ENCODE measurements at regions not wholly inside any gene's neighbourhood (a gene's known extent, or its start where the extent isn't known, plus 50 kb on each side); places are given as distances from the start of the nearest gene placed in this dataset.

GRCh38 chr4:57658188-57658587, 548.0 kb upstream of the IGFBP7 start:
- no peak overlapping the region for H3K27ac ChIP-seq (ENCODE audit: low read depth, low read length)
- H3K9ac ChIP-seq (ENCODE audit: low read depth in 1 of 3, low read length in 3 of 3) = no peak overlapping the region
- H3K36me3 ChIP-seq (ENCODE audit: control insufficient read depth in 3 of 3, insufficient read depth in 3 of 3, low read length in 3 of 3) = no peaks in the 10 kb centered on the region
- no peaks in the 10 kb centered on the region for H3K27me3 ChIP-seq (ENCODE audit: control insufficient read depth in 3 of 3, insufficient read depth in 3 of 3, low read length in 3 of 3)
- no peaks in the 10 kb centered on the region for H3K4me1 ChIP-seq (ENCODE audit: control insufficient read depth in 3 of 3, insufficient read depth in 3 of 3, low read length in 3 of 3)
- no peak overlapping the region for H3K4me3 ChIP-seq (ENCODE audit: low read length in 3 of 3)
- no peaks in the 10 kb centered on the region for H3K9me3 ChIP-seq (ENCODE audit: control insufficient read depth in 3 of 3, low read length in 3 of 3)

GRCh38 chr4:57655342-57655741, 545.2 kb upstream of the IGFBP7 start:
- no peaks in the 10 kb centered on the region for H3K27me3 ChIP-seq (ENCODE audit: control insufficient read depth in 3 of 3, insufficient read depth in 3 of 3, low read length in 3 of 3)
- no peak overlapping the region for H3K4me3 ChIP-seq (ENCODE audit: low read length in 3 of 3)
- H3K9me3 ChIP-seq (ENCODE audit: control insufficient read depth in 3 of 3, low read length in 3 of 3) = no peaks in the 10 kb centered on the region
- no peak overlapping the region for H3K9ac ChIP-seq (ENCODE audit: low read depth in 1 of 3, low read length in 3 of 3)
- H3K27ac ChIP-seq (ENCODE audit: low read depth, low read length) = no peak overlapping the region
- H3K4me1 ChIP-seq (ENCODE audit: control insufficient read depth in 3 of 3, insufficient read depth in 3 of 3, low read length in 3 of 3) = no peaks in the 10 kb centered on the region
- no peaks in the 10 kb centered on the region for H3K36me3 ChIP-seq (ENCODE audit: control insufficient read depth in 3 of 3, insufficient read depth in 3 of 3, low read length in 3 of 3)

- Histone ChIP-seq H3K9ac (ENCODE audit: low read depth in 1 of 3, low read length in 3 of 3) (no peak overlapping the region), H3K9me3 (ENCODE audit: control insufficient read depth in 3 of 3, low read length in 3 of 3) (no peaks in the 10 kb centered on the region), H3K36me3 (ENCODE audit: control insufficient read depth in 3 of 3, insufficient read depth in 3 of 3, low read length in 3 of 3) (no peaks in the 10 kb centered on the region), H3K4me1 (ENCODE audit: control insufficient read depth in 3 of 3, insufficient read depth in 3 of 3, low read length in 3 of 3) (no peaks in the 10 kb centered on the region), H3K27me3 (ENCODE audit: control insufficient read depth in 3 of 3, insufficient read depth in 3 of 3, low read length in 3 of 3) (no peaks in the 10 kb centered on the region), H3K27ac (ENCODE audit: low read depth, low read length) (no peak overlapping the region), H3K4me3 (ENCODE audit: low read length in 3 of 3) (no peak overlapping the region)
These were observed 542.6 kb upstream of the IGFBP7 start for GRCh38 chr4:57652779-57653178.

GRCh38 chr4:57640391-57641100, 530.4 kb upstream of the IGFBP7 start:
- Histone ChIP-seq H3K36me3 (ENCODE audit: control insufficient read depth in 3 of 3, insufficient read depth in 3 of 3, low read length in 3 of 3) (no peaks in the 10 kb centered on the region), H3K9ac (ENCODE audit: low read depth in 1 of 3, low read length in 3 of 3) (no peak overlapping the region), H3K27ac (ENCODE audit: low read depth, low read length) (no peak overlapping the region), H3K4me1 (ENCODE audit: control insufficient read depth in 3 of 3, insufficient read depth in 3 of 3, low read length in 3 of 3) (no peaks in the 10 kb centered on the region), H3K27me3 (ENCODE audit: control insufficient read depth in 3 of 3, insufficient read depth in 3 of 3, low read length in 3 of 3) (no peaks in the 10 kb centered on the region), H3K9me3 (ENCODE audit: control insufficient read depth in 3 of 3, low read length in 3 of 3) (no peaks in the 10 kb centered on the region), H3K4me3 (ENCODE audit: low read length in 3 of 3) (no peak overlapping the region)

GRCh38 chr4:57639561-57640382, 529.6 kb upstream of the IGFBP7 start:
- Histone ChIP-seq H3K9ac (ENCODE audit: low read depth in 1 of 3, low read length in 3 of 3) (no peak overlapping the region), H3K36me3 (ENCODE audit: control insufficient read depth in 3 of 3, insufficient read depth in 3 of 3, low read length in 3 of 3) (no peaks in the 10 kb centered on the region), H3K4me3 (ENCODE audit: low read length in 3 of 3) (no peak overlapping the region), H3K27me3 (ENCODE audit: control insufficient read depth in 3 of 3, insufficient read depth in 3 of 3, low read length in 3 of 3) (no peaks in the 10 kb centered on the region), H3K4me1 (ENCODE audit: control insufficient read depth in 3 of 3, insufficient read depth in 3 of 3, low read length in 3 of 3) (no peaks in the 10 kb centered on the region), H3K9me3 (ENCODE audit: control insufficient read depth in 3 of 3, low read length in 3 of 3) (no peaks in the 10 kb centered on the region), H3K27ac (ENCODE audit: low read depth, low read length) (no peak overlapping the region)

GRCh38 chr4:57635910-57636309, 525.7 kb upstream of the IGFBP7 start:
- H3K4me1 ChIP-seq (ENCODE audit: control insufficient read depth in 3 of 3, insufficient read depth in 3 of 3, low read length in 3 of 3) = no peaks in the 10 kb centered on the region
- no peak overlapping the region for H3K4me3 ChIP-seq (ENCODE audit: low read length in 3 of 3)
- H3K27me3 ChIP-seq (ENCODE audit: control insufficient read depth in 3 of 3, insufficient read depth in 3 of 3, low read length in 3 of 3) = no peaks in the 10 kb centered on the region
- no peak overlapping the region for H3K9ac ChIP-seq (ENCODE audit: low read depth in 1 of 3, low read length in 3 of 3)
- no peaks in the 10 kb centered on the region for H3K36me3 ChIP-seq (ENCODE audit: control insufficient read depth in 3 of 3, insufficient read depth in 3 of 3, low read length in 3 of 3)
- H3K27ac ChIP-seq (ENCODE audit: low read depth, low read length) = no peak overlapping the region
- H3K9me3 ChIP-seq (ENCODE audit: control insufficient read depth in 3 of 3, low read length in 3 of 3) = no peaks in the 10 kb centered on the region

GRCh38 chr4:57633212-57633859, 523.2 kb upstream of the IGFBP7 start:
- no peaks in the 10 kb centered on the region for H3K27me3 ChIP-seq (ENCODE audit: control insufficient read depth in 3 of 3, insufficient read depth in 3 of 3, low read length in 3 of 3)

GRCh38 chr4:57632564-57632963, 522.4 kb upstream of the IGFBP7 start:
- Histone ChIP-seq H3K9me3 (ENCODE audit: control insufficient read depth in 3 of 3, low read length in 3 of 3) (no peaks in the 10 kb centered on the region), H3K9ac (ENCODE audit: low read depth in 1 of 3, low read length in 3 of 3) (no peak overlapping the region), H3K36me3 (ENCODE audit: control insufficient read depth in 3 of 3, insufficient read depth in 3 of 3, low read length in 3 of 3) (no peaks in the 10 kb centered on the region), H3K4me3 (ENCODE audit: low read length in 3 of 3) (no peak overlapping the region), H3K27me3 (ENCODE audit: control insufficient read depth in 3 of 3, insufficient read depth in 3 of 3, low read length in 3 of 3) (no peaks in the 10 kb centered on the region), H3K27ac (ENCODE audit: low read depth, low read length) (no peak overlapping the region), H3K4me1 (ENCODE audit: control insufficient read depth in 3 of 3, insufficient read depth in 3 of 3, low read length in 3 of 3) (no peaks in the 10 kb centered on the region)

More at GRCh38 chr4:57633212-57633859, 523.2 kb upstream of the IGFBP7 start:
- Histone ChIP-seq H3K36me3 (ENCODE audit: control insufficient read depth in 3 of 3, insufficient read depth in 3 of 3, low read length in 3 of 3) (no peaks in the 10 kb centered on the region), H3K4me1 (ENCODE audit: control insufficient read depth in 3 of 3, insufficient read depth in 3 of 3, low read length in 3 of 3) (no peaks in the 10 kb centered on the region), H3K4me3 (ENCODE audit: low read length in 3 of 3) (no peak overlapping the region), H3K9ac (ENCODE audit: low read depth in 1 of 3, low read length in 3 of 3) (no peak overlapping the region), H3K9me3 (ENCODE audit: control insufficient read depth in 3 of 3, low read length in 3 of 3) (no peaks in the 10 kb centered on the region), H3K27ac (ENCODE audit: low read depth, low read length) (no peak overlapping the region)

- H3K4me1 ChIP-seq (ENCODE audit: control insufficient read depth in 3 of 3, insufficient read depth in 3 of 3, low read length in 3 of 3) = no peaks in the 10 kb centered on the region
- H3K9me3 ChIP-seq (ENCODE audit: control insufficient read depth in 3 of 3, low read length in 3 of 3) = peaks cover 0 to 3% (median 0%) of the 10 kb centered on the region in 3 donors
- no peaks in the 10 kb centered on the region for H3K36me3 ChIP-seq (ENCODE audit: control insufficient read depth in 3 of 3, insufficient read depth in 3 of 3, low read length in 3 of 3)
- no peak overlapping the region for H3K4me3 ChIP-seq (ENCODE audit: low read length in 3 of 3)
- H3K9ac ChIP-seq (ENCODE audit: low read depth in 1 of 3, low read length in 3 of 3) = no peak overlapping the region
- no peaks in the 10 kb centered on the region for H3K27me3 ChIP-seq (ENCODE audit: control insufficient read depth in 3 of 3, insufficient read depth in 3 of 3, low read length in 3 of 3)
- no peak overlapping the region for H3K27ac ChIP-seq (ENCODE audit: low read depth, low read length)
These were observed 521.0 kb upstream of the IGFBP7 start for GRCh38 chr4:57631147-57631546.

- H3K36me3 ChIP-seq (ENCODE audit: control insufficient read depth in 3 of 3, insufficient read depth in 3 of 3, low read length in 3 of 3) = no peaks in the 10 kb centered on the region
- H3K27me3 ChIP-seq (ENCODE audit: control insufficient read depth in 3 of 3, insufficient read depth in 3 of 3, low read length in 3 of 3) = no peaks in the 10 kb centered on the region
- H3K4me1 ChIP-seq (ENCODE audit: control insufficient read depth in 3 of 3, insufficient read depth in 3 of 3, low read length in 3 of 3) = no peaks in the 10 kb centered on the region
- peaks cover 0 to 3% (median 2%) of the 10 kb centered on the region in 3 donors for H3K9me3 ChIP-seq (ENCODE audit: control insufficient read depth in 3 of 3, low read length in 3 of 3)
- no peak overlapping the region for H3K9ac ChIP-seq (ENCODE audit: low read depth in 1 of 3, low read length in 3 of 3)
- no peak overlapping the region for H3K4me3 ChIP-seq (ENCODE audit: low read length in 3 of 3)
- no peak overlapping the region for H3K27ac ChIP-seq (ENCODE audit: low read depth, low read length)
These were observed 517.8 kb upstream of the IGFBP7 start for GRCh38 chr4:57628004-57628403.

All from skeletal muscle tissue (tissue), 3 donors.